ENCODE measurements at regions not wholly inside any gene's neighbourhood (a gene's known extent, or its start where the extent isn't known, plus 50 kb on each side); places are given as distances from the start of the nearest gene placed in this dataset.

DNA sequence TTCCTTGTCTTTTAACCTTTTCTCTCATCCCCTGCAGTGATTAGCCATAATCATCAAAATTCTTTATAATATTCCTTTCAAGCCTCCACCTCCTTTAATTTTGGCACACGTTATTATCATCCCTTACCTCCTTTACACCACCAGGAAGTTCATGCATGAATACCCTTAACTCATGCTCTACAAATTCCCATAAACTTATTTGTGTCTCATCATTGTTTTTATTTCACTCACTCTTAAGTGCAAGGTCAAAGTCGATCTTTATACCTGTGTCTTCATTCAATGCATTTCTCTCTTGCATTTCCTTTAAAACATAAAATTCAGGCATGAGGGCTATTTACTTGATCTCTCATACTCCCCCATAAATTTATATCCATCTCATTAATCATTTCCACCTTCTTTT is 1064.6 kb upstream of the CADM2 start:
- DNase-seq (ENCODE audit: low read depth): no peak

DNA sequence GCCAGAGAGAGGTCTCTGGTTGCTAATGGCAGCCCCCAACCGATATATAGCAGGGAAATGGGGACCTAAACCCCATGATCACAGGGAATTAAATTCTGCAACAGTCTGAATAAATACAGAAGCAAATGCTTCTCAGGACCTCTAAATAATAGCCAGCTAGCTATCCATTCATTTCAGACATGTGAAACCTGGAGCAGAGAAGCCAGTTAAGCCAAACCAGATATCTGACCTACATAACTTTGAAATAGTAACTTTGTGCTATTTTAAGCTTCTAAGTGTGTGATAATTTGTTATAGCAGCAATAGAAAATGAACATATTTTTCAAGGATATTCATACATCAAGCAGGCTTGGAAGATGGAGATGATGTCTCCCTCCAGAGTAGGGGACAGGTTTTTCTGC is 1062.9 kb upstream of the CADM2 start:
- DNase-seq (ENCODE audit: low read depth): no peak

GRCh38 chr3:83902787-83903533 is 1055.8 kb upstream of the CADM2 start:
- DNase-seq (ENCODE audit: low read depth): no peak

GRCh38 chr3:83913381-83913780 is 1045.4 kb upstream of the CADM2 start:
- DNase-seq (ENCODE audit: low read depth): no peak

GRCh38 chr3:83926291-83926690 is 1032.5 kb upstream of the CADM2 start:
- DNase-seq (ENCODE audit: low read depth): no peak

- no peak for DNase-seq (ENCODE audit: low read depth)
These were observed 1030.4 kb upstream of the CADM2 start for GRCh38 chr3:83928391-83928790.

- DNase-seq (ENCODE audit: low read depth): no peak
These were observed 1029.9 kb upstream of the CADM2 start for GRCh38 chr3:83928903-83929302.

GRCh38 chr3:83934192-83935021 is 1024.4 kb upstream of the CADM2 start:
- DNase-seq (ENCODE audit: low read depth): peak; percentile 32

- DNase-seq (ENCODE audit: low read depth): no peak
These were observed 1020.3 kb upstream of the CADM2 start for GRCh38 chr3:83938491-83938890.

- no peak for DNase-seq (ENCODE audit: low read depth)
These were observed 1016.6 kb upstream of the CADM2 start for GRCh38 chr3:83941990-83942745.

- DNase-seq (ENCODE audit: low read depth): no peak
These were observed 1012.7 kb upstream of the CADM2 start for GRCh38 chr3:83946049-83946448.

DNA sequence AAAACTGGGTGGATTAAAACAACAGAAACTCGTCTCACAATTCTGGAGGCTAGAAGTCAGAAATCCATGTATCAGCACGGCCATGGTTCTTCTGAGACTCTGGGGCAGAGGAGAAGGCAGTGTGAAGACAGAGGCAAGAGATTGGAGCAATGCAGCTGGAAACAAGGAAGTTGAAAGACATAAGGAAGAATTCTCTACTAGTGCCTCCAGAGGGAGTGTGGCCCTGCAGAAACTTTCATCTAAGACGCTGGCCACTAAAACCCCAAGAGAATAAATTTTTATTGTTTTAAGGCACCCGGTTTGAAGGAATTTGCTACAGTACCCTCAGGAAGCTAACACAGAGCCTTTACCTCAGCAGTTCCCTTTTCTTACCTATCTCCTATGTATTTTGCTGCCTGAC is 1012.2 kb upstream of the CADM2 start:
- no peak for DNase-seq (ENCODE audit: low read depth)

GRCh38 chr3:83948771-83949170 is 1010.0 kb upstream of the CADM2 start:
- no peak for DNase-seq (ENCODE audit: low read depth)

DNA sequence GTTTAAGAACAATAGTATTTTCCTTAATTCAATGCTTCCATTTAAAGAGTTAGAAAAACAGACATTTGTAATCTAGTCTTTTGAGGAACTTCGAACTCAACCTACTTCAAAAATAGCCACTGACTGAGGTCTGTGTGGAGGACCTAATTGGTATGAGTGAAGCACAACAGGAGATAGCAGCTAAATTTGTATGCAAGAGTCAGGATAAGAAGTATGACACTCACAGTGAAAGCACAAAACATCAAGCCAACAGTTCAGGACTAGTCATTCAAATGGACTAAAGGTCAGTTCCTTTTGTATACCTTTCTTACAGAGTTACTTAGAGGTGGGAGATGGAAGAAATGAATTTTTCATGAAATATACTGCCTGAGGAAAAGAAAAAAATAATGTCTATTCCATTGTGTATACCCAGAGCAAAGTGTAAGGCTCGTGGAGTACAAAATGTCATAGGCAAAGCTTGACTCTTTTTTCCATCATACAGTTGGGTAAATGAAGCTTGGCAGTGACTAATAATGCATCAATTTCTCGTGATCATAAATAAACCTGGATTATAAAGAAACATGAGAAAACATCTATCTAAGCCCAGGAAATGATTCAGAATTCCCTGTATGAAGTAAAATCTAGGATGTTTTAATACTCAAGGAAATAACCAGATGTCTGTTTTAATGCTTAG is 1005.2 kb upstream of the CADM2 start:
- no peak for DNase-seq (ENCODE audit: low read depth)

DNA sequence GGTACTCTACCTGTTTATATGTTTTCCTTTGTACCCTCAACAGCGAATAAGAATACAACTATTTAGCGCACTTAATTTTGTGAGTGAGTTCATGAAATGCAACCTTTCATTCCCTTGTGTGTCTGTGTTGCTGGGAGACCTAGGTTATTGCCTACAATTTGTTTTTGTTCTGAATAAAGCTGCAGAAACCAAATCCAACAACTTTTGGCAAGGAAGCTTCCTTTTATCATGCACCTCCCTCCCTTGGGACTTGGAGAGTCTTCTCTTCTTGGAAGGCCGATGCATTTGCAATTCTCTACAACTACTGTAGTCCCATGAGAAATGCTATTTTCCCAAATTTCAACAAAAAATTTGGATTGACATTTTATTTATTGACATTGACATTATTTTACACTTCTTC is 1002.4 kb upstream of the CADM2 start:
- no peak for DNase-seq (ENCODE audit: low read depth)

DNA sequence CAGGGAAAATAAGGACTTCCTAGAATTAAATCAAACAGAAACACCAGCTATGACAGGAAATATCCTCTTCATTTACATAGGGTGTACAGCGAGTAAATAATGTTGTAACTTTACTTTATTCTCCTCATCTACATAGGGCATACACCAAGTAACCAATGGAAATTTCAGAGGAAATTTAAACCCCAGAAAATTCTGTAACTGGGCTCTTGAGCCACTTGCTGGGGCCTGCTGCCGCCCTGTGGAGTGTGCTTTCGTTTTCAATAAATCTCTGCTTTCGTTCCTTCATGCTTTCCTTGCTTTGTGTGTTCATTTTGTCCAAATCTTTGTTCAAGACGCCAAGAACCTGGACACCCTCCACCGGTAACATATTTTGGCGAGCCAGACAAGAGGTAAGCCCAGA is 990.4 kb upstream of the CADM2 start:
- no peak for DNase-seq (ENCODE audit: low read depth)

GRCh38 chr3:83971666-83972065 is 987.1 kb upstream of the CADM2 start:
- no peak for DNase-seq (ENCODE audit: low read depth)

DNA sequence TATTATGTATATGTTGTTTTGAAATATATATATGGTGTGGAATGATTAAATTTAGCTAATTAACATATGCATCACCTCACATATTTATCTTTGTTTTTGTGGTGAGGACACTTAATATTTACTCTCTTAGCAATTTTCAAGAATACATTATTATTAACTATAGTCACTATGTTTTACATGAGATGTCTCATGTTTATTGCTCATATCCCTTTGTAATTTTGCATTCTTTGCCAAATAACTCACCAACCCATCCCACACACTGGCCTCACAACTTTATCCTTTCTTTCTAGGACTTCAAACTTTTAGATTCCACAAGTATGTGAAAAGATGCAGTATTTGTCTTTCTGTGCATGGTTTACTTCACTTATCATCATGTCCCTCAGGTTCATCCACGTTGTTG is 950.2 kb upstream of the CADM2 start:
- DNase-seq (ENCODE audit: low read depth): no peak

GRCh38 chr3:84023842-84024241 is 934.9 kb upstream of the CADM2 start:
- DNase-seq (ENCODE audit: low read depth): no peak

DNA sequence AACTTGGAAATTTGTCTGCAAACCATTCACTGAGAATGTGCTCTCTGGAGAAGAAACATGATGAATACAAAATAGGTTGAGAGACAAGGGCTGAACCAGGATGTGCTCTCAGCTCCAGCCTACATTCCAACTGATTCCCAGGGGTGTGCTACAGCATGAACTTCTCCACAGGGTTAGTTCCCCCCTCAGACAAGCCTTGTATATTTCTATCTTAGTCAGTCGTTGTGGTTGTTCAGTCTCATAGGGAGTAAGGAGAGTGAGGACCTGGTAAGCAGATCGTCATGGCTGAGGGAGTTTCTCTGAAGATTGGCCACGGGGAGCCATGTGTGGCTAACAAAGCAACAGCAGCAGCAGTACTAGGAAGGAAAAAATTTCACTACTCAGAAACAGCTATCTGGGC is 919.7 kb upstream of the CADM2 start:
- DNase-seq (ENCODE audit: low read depth): no peak

GRCh38 chr3:84042399-84043106 is 916.2 kb upstream of the CADM2 start:
- DNase-seq (ENCODE audit: low read depth): no peak

DNA sequence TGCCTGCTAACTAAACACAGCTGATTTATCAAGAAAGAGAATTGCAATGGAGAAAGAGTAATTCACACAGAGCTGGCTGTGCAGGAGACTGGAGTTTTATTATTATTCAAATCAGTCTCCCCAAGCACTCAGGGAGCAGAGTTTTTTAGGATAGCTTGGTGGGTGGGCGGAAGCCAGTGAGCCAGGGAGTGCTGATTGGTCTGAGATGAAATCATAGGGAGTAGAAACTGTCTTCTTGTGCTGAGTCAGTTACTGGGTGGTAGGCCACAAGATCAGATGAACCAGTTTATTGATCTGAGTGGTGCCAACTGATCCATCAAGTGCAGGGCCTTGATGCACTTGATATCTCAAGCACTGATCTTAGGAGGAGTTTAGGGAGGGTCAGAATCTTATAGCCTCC is 891.9 kb upstream of the CADM2 start:
- no peak for DNase-seq (ENCODE audit: low read depth)

All from non-pigmented ciliary epithelial cell (primary cell).